Ishikawa (cell line): ENCODE measurements at regions not wholly inside any gene's neighbourhood (a gene's known extent, or its start where the extent isn't known, plus 50 kb on each side); places are given as distances from the start of the nearest gene placed in this dataset.

ENCODE experiments used
- CEBPB ChIP-seq: IDR thresholded peaks from 2 replicates; pipeline ENCODE4 v1.6.1; 2012
- CREB1 ChIP-seq: IDR thresholded peaks from 2 replicates; pipeline ENCODE4 v1.6.1; 2012; ENCODE audit warnings: low read depth
- EGR1 ChIP-seq: IDR thresholded peaks from 2 replicates; pipeline ENCODE4 v1.6.1; 2012
- EP300 ChIP-seq: IDR thresholded peaks from 2 replicates; pipeline ENCODE4 v1.6.1; 2012; ENCODE audit warnings: borderline replicate concordance
- FOXM1 ChIP-seq: IDR thresholded peaks from 2 replicates; pipeline ENCODE4 v1.6.1; 2012; ENCODE audit warnings: low read depth, borderline replicate concordance
- MAX ChIP-seq: IDR thresholded peaks from 2 replicates; pipeline ENCODE4 v1.6.1; 2012
- NFIC ChIP-seq: IDR thresholded peaks from 2 replicates; pipeline ENCODE4 v1.6.1; 2012
- RAD21 ChIP-seq: IDR thresholded peaks from 2 replicates; pipeline ENCODE4 v1.6.1; 2012; ENCODE audit warnings: low read depth
- REST ChIP-seq: IDR thresholded peaks from 2 replicates; pipeline ENCODE4 v1.6.1; 2012; ENCODE audit warnings: low read depth, mild to moderate bottlenecking
- TAF1 ChIP-seq: IDR thresholded peaks from 2 replicates; pipeline ENCODE4 v1.6.1; 2012; ENCODE audit warnings: low read depth, mild to moderate bottlenecking
- TCF12 ChIP-seq: IDR thresholded peaks from 2 replicates; pipeline ENCODE4 v1.6.1; 2012; ENCODE audit warnings: low read depth
- TEAD4 ChIP-seq: IDR thresholded peaks from 2 replicates; pipeline ENCODE4 v1.6.1; 2012
- USF1 ChIP-seq: IDR thresholded peaks from 2 replicates; pipeline ENCODE4 v1.6.1; 2012
- YY1 ChIP-seq: IDR thresholded peaks from 2 replicates; pipeline ENCODE4 v1.6.1; 2012; ENCODE audit warnings: low read depth
- ZBTB7A ChIP-seq: IDR thresholded peaks from 2 replicates; pipeline ENCODE4 v1.6.1; 2012; ENCODE audit warnings: low read depth

- TF ChIP-seq CREB1 (no peak), YY1 (no peak), RAD21 (no peak), REST (no peak), FOXM1 (no peak)
These were observed 1418.7 kb downstream of the FSTL5 start for GRCh38 chr4:160745126-160745525.

- TF ChIP-seq REST (no peak), NFIC (no peak), TAF1 (no peak), CEBPB (no peak)
These were observed 1391.1 kb downstream of the FSTL5 start for GRCh38 chr4:160772668-160773067.

GRCh38 chr4:160795216-160795615 is 1368.6 kb downstream of the FSTL5 start:
- TF ChIP-seq TEAD4 = no peak
- no peak for TF ChIP-seq EP300
- TF ChIP-seq EGR1 = no peak
- no peak for TF ChIP-seq YY1
- TF ChIP-seq MAX = no peak
- no peak for TF ChIP-seq TCF12
- TF ChIP-seq RAD21 = no peak
- no peak for TF ChIP-seq FOXM1
- no peak for TF ChIP-seq TAF1
- no peak for TF ChIP-seq NFIC
- no peak for TF ChIP-seq USF1
- TF ChIP-seq CREB1 = no peak
- TF ChIP-seq REST = no peak
- no peak for TF ChIP-seq ZBTB7A
- TF ChIP-seq CEBPB = no peak

GRCh38 chr4:160808174-160808573 is 1355.6 kb downstream of the FSTL5 start:
- no peak for TF ChIP-seq NFIC
- TF ChIP-seq FOXM1 = no peak
- no peak for TF ChIP-seq CEBPB
- TF ChIP-seq TCF12 = no peak
- TF ChIP-seq EP300 = no peak
- TF ChIP-seq TAF1 = no peak
- no peak for TF ChIP-seq ZBTB7A
- no peak for TF ChIP-seq USF1
- no peak for TF ChIP-seq TEAD4
- TF ChIP-seq RAD21 = no peak
- TF ChIP-seq MAX = no peak
- no peak for TF ChIP-seq YY1
- no peak for TF ChIP-seq CREB1
- TF ChIP-seq REST = no peak
- TF ChIP-seq EGR1 = no peak
